Heart left ventricle (tissue), 13 donors: ENCODE measurements at regions not wholly inside any gene's neighbourhood (a gene's known extent, or its start where the extent isn't known, plus 50 kb on each side); places are given as distances from the start of the nearest gene placed in this dataset.
A peak's percentile ranks its signal among the peaks of the same experiment; 100 is the strongest.

Experiments
- CTCF ChIP-seq, 12 donors: fragments of 200-600 bp; sonication (generic) in 4 of 12; IDR thresholded peaks; one replicate each; pipeline versions ENCODE4 v1.5.0 to v1.8.0; 2018 to 2022; ENCODE audit warnings: antibody characterized with exemption in 12 of 12, mild to moderate bottlenecking in 5 of 12
- POLR2A ChIP-seq, 2 donors: fragments of 450-650 bp; IDR thresholded peaks; one replicate each; pipeline ENCODE4 v1.6.1; 2017; ENCODE audit warnings: antibody characterized with exemption in 2 of 2, mild to moderate bottlenecking in 2 of 2, moderate library complexity in 2 of 2
- donor health status: ischemic (EF 13 %, LVEDD 7.1; RV severe dilation, severe dysfunction).
- donor health status: DM: no; HTN: yes; CAD: no.
- donor health status: DM: no; HTN: no; CAD: no.
- donor health status: ischemic (EF 25% LVEDD 6.9; RV normal size, moderate dysfunction).
- donor health status: ischemic (EF 25% LVEDD 5.7; RV mildly dilated, moderate dysfunction).
- donor health status: ischemic (EF 35%, LVEDD 5.7; RV mildly dilated, moderate dysfunction).
- donor health status: nonischemic (EF 11% LVEDD 7.7; RV severe dilation, severe dysfunction).
- donor health status: DM: yes; HTN: yes; CAD: no.
- donor health status: PGD.
- donor health status: ischemic (EF 29% LVEDD 5.4; RV normal size, mild dysfunction).
- donor health status: nonischemic (EF 23%, LVEDD 6.1; RV moderate dilation, normal function).

- TF ChIP-seq CTCF (IDR thresholded peaks at IDR 0.05): peak; percentile 43 to 79 (median 64)
- TF ChIP-seq POLR2A (IDR thresholded peaks at IDR 0.05): no peak
Measured at GRCh38 chr18:45384137-45384961, 230.9 kb upstream of the SLC14A2 start.
